ENCODE measurements at regions not wholly inside any gene's neighbourhood (a gene's known extent, or its start where the extent isn't known, plus 50 kb on each side); places are given as distances from the start of the nearest gene placed in this dataset.

DNA sequence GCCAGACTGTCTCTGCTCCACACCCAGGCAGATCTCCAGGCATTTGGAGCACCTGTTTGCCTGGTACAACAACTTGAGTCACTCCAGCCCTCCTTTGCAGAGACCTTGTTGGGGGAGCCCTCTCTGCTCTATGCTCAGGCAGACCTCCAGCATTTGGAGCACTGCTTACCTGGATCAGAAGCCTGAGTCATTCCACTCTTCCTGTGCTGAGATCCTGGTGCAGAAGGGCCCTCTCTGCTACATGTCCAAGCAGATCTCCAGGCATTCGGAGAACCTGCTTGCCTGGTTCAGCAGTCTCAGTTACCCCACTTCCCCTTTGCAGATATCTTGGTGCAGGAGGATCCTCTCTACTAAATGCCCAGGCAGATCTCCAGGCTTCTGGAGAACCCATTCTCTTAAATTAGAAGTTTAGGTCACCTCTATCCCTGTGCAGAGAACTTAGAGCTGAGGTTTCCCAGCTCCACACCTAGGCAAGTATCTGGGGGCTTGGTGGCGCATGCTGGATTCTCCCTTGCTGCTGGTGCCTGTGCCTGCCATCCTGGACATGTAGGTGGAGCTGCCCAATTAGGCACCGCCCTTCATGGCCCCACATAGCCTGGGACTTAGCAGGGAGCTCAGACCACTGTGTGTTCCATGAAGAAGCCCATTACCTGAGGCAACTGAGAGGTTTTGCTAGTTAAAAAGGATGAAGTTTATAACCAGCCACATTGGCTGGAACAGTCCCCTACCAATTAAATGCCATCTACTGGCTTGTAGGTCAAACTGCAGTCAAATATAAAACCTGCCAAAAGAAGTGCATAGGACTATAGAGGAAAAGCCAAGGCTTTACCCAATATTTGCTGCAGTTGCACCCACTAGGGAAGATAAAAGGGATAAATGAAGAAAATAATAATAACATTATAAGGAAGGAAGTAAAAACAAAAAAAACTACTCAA is 97.6 kb upstream of the SLITRK6 start:
- no peak for DNase-seq (ENCODE audit: low read depth, low spot score)

GRCh38 chr13:85887406-85887805 is 88.2 kb upstream of the SLITRK6 start:
- dilution Hi-C loops (cut with MboI; ENCODE audit: extremely low pct_ligation_motif_present, low sequenced_read_pairs), result no loop called here
- no peak overlapping the region for H3K27ac ChIP-seq (ENCODE audit: control insufficient read depth, insufficient read depth, low read length)
- H3K4me3 ChIP-seq (ENCODE audit: control insufficient read depth in 2 of 3, extremely low read depth in 1 of 3, insufficient read depth in 2 of 3, low read depth in 1 of 3, low read length in 3 of 3), result no peak overlapping the region
- no peaks in the 10 kb centered on the region for H3K9me3 ChIP-seq (ENCODE audit: control insufficient read depth, low read depth, low read length)
- H3K36me3 ChIP-seq (ENCODE audit: control insufficient read depth in 2 of 2, extremely low read depth in 1 of 2, insufficient read depth in 2 of 2, low read length in 2 of 2), result no peaks in the 10 kb centered on the region
- H2AFZ ChIP-seq (ENCODE audit: control insufficient read depth, low read length), result no peak overlapping the region
- no peak overlapping the region for H3K9ac ChIP-seq (ENCODE audit: control insufficient read depth, extremely low read depth, insufficient read depth, low read length)
- no peaks in the 10 kb centered on the region for H3K4me1 ChIP-seq (ENCODE audit: control insufficient read depth, extremely low read depth, insufficient read depth, low read length)
- DNase-seq (ENCODE audit: low read depth, low spot score), result no peak
- no peaks in the 10 kb centered on the region for H4K20me1 ChIP-seq (ENCODE audit: control insufficient read depth, extremely low read depth, insufficient read depth, low read length)
- TF ChIP-seq EZH2 (IDR thresholded peaks at IDR 0.05; ENCODE audit: low read length), result no peak
- no peak for TF ChIP-seq CTCF (optimal IDR thresholded peaks at IDR 0.05 in 1 of 3, IDR thresholded peaks at IDR 0.05 in 1 of 3, conservative IDR thresholded peaks at IDR 0.05 in 1 of 3; ENCODE audit: extremely low read depth in 1 of 3, insufficient read depth in 2 of 3, low read length in 3 of 3)
- H3K79me2 ChIP-seq (ENCODE audit: control insufficient read depth, insufficient read depth, low read length), result no peaks in the 10 kb centered on the region
- no peak overlapping the region for H3K4me2 ChIP-seq (ENCODE audit: control insufficient read depth, extremely low read depth, insufficient read depth, low read depth, low read length)
- H3K9me1 ChIP-seq (ENCODE audit: control insufficient read depth, extremely low read depth, insufficient read depth, low read length), result no peaks in the 10 kb centered on the region
- no peak for FAIRE-seq
- H3K27me3 ChIP-seq (ENCODE audit: control insufficient read depth, extremely low read depth, insufficient read depth, low read length), result no peaks in the 10 kb centered on the region

More for the DNA sequence above, 97.6 kb upstream of the SLITRK6 start:
- Histone ChIP-seq H3K27me3 (ENCODE audit: control insufficient read depth, extremely low read depth, insufficient read depth, low read length) (no peaks in the 10 kb centered on the region), H3K27ac (ENCODE audit: control insufficient read depth, insufficient read depth, low read length) (no peak overlapping the region), H3K9me1 (ENCODE audit: control insufficient read depth, extremely low read depth, insufficient read depth, low read length) (no peaks in the 10 kb centered on the region), H3K9me3 (ENCODE audit: control insufficient read depth, low read depth, low read length) (no peaks in the 10 kb centered on the region), H3K4me1 (ENCODE audit: control insufficient read depth, extremely low read depth, insufficient read depth, low read length) (peaks cover 12% of the 10 kb centered on the region), H3K9ac (ENCODE audit: control insufficient read depth, extremely low read depth, insufficient read depth, low read length) (no peak overlapping the region), H3K4me2 (ENCODE audit: control insufficient read depth, extremely low read depth, insufficient read depth, low read depth, low read length) (peak overlapping the region; percentile 60), H3K36me3 (ENCODE audit: control insufficient read depth in 2 of 2, extremely low read depth in 1 of 2, insufficient read depth in 2 of 2, low read length in 2 of 2) (no peaks in the 10 kb centered on the region), H4K20me1 (ENCODE audit: control insufficient read depth, extremely low read depth, insufficient read depth, low read length) (no peaks in the 10 kb centered on the region), H3K4me3 (ENCODE audit: control insufficient read depth in 2 of 3, extremely low read depth in 1 of 3, insufficient read depth in 2 of 3, low read depth in 1 of 3, low read length in 3 of 3) (peak overlapping the region in 1 of 3 experiments; percentile 22), H3K79me2 (ENCODE audit: control insufficient read depth, insufficient read depth, low read length) (no peaks in the 10 kb centered on the region), H2AFZ (ENCODE audit: control insufficient read depth, low read length) (peak overlapping the region; percentile 74)
- dilution Hi-C loops (cut with MboI; ENCODE audit: extremely low pct_ligation_motif_present, low sequenced_read_pairs), result no loop called here
- TF ChIP-seq EZH2 (IDR thresholded peaks at IDR 0.05; ENCODE audit: low read length) (no peak), CTCF (optimal IDR thresholded peaks at IDR 0.05 in 1 of 3, IDR thresholded peaks at IDR 0.05 in 1 of 3, conservative IDR thresholded peaks at IDR 0.05 in 1 of 3; ENCODE audit: extremely low read depth in 1 of 3, insufficient read depth in 2 of 3, low read length in 3 of 3) (peak in 2 of 3 experiments; percentile 0 to 43)
- peak; percentile 72 for FAIRE-seq

Data from keratinocyte (primary cell).